IMR-90 (cell line): ENCODE measurements at regions not wholly inside any gene's neighbourhood (a gene's known extent, or its start where the extent isn't known, plus 50 kb on each side); places are given as distances from the start of the nearest gene placed in this dataset.

Source experiments
- CEBPB ChIP-seq: IDR thresholded peaks from 2 replicates; pipeline ENCODE4 v1.6.1; 2012; ENCODE audit warnings: low read depth, low read length, improper control_type of control experiment
- CHD1 ChIP-seq: IDR thresholded peaks from 2 replicates; pipeline ENCODE4 v1.6.1; 2012; ENCODE audit warnings: low read depth, low read length, improper control_type of control experiment
- MAFK ChIP-seq: IDR thresholded peaks from 2 replicates; pipeline ENCODE4 v1.6.1; 2012; ENCODE audit warnings: low read depth, low read length, improper control_type of control experiment
- MAZ ChIP-seq: IDR thresholded peaks from 2 replicates; pipeline ENCODE4 v1.6.1; 2012; ENCODE audit warnings: low read depth, mild to moderate bottlenecking, low read length, improper control_type of control experiment, moderate library complexity, borderline replicate concordance
- NFE2L2 ChIP-seq: fragments of 150-350 bp; IDR thresholded peaks from 2 replicates; pipeline ENCODE4 v1.6.1; 2016; ENCODE audit warnings: low read depth, mild to moderate bottlenecking, low read length
- POLR2A ChIP-seq: IDR thresholded peaks from 2 replicates; pipeline ENCODE4 v1.6.1; 2012; ENCODE audit warnings: mild to moderate bottlenecking, low read depth, low read length
- RAD21 ChIP-seq: IDR thresholded peaks from 2 replicates; pipeline ENCODE4 v1.6.1; 2012; ENCODE audit warnings: low read length, improper control_type of control experiment
- RCOR1 ChIP-seq: IDR thresholded peaks from 2 replicates; pipeline ENCODE4 v1.6.1; 2012; ENCODE audit warnings: mild to moderate bottlenecking, low read length, improper control_type of control experiment; ENCODE audit not compliant: insufficient replicate concordance
- RFX5 ChIP-seq: IDR thresholded peaks from 2 replicates; pipeline ENCODE4 v1.8.0; 2012; ENCODE audit warnings: low read depth, mild to moderate bottlenecking, low read length, moderate library complexity
- SMC3 ChIP-seq: fragments of 150-350 bp; IDR thresholded peaks from 2 replicates; pipeline ENCODE4 v1.6.1; 2016; ENCODE audit warnings: low read depth, mild to moderate bottlenecking, antibody characterized with exemption, low read length, moderate library complexity
- TF ChIP-seq, protein P1 (sequence below): conservative IDR thresholded peaks from 2 replicates; pipeline ENCODE4 v1.5.1; 2012; ENCODE audit warnings: mild to moderate bottlenecking, low read depth, low read length, improper control_type of control experiment
- TF ChIP-seq, protein P2 (sequence below): fragments of 150-350 bp; IDR thresholded peaks from 2 replicates; pipeline ENCODE4 v1.6.1; 2016; ENCODE audit warnings: low read depth, mild to moderate bottlenecking, low read length, moderate library complexity, borderline replicate concordance
- TF ChIP-seq, protein P3 (sequence below): fragments of 150-350 bp; IDR thresholded peaks from 2 replicates; pipeline ENCODE4 v1.6.1; 2017; ENCODE audit warnings: mild to moderate bottlenecking, antibody characterized with exemption, low read length, low read depth

DNA sequence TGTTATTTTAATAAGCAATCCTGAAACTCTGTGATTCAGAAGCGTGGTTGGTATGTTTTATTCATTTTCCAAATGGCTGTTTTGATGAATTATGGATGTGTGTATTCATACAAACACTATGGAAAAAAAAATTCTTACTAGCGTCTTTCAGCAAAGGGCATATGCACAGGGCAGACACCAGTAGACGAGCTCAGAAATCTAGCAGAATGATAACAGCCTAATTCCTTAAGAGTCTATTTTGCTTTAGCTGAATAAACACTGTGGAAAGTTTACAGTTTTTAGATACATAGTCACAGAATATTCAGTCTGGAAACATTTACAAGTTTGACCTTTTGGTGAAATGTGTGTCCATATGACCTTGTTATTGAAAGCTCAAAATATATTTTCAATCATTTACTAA is 418.8 kb upstream of the LUZP2 start:
- TF ChIP-seq SMC3 (no peak), POLR2A (no peak), CEBPB (no peak), RCOR1 (no peak), MAZ (no peak), CHD1 (no peak), MAFK (no peak), RAD21 (no peak), RFX5 (no peak), NFE2L2 (no peak)
- TF ChIP-seq, protein P1, sequence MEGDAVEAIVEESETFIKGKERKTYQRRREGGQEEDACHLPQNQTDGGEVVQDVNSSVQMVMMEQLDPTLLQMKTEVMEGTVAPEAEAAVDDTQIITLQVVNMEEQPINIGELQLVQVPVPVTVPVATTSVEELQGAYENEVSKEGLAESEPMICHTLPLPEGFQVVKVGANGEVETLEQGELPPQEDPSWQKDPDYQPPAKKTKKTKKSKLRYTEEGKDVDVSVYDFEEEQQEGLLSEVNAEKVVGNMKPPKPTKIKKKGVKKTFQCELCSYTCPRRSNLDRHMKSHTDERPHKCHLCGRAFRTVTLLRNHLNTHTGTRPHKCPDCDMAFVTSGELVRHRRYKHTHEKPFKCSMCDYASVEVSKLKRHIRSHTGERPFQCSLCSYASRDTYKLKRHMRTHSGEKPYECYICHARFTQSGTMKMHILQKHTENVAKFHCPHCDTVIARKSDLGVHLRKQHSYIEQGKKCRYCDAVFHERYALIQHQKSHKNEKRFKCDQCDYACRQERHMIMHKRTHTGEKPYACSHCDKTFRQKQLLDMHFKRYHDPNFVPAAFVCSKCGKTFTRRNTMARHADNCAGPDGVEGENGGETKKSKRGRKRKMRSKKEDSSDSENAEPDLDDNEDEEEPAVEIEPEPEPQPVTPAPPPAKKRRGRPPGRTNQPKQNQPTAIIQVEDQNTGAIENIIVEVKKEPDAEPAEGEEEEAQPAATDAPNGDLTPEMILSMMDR: no peak
- TF ChIP-seq, protein P2, sequence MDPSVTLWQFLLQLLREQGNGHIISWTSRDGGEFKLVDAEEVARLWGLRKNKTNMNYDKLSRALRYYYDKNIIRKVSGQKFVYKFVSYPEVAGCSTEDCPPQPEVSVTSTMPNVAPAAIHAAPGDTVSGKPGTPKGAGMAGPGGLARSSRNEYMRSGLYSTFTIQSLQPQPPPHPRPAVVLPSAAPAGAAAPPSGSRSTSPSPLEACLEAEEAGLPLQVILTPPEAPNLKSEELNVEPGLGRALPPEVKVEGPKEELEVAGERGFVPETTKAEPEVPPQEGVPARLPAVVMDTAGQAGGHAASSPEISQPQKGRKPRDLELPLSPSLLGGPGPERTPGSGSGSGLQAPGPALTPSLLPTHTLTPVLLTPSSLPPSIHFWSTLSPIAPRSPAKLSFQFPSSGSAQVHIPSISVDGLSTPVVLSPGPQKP: no peak
- TF ChIP-seq, protein P3, sequence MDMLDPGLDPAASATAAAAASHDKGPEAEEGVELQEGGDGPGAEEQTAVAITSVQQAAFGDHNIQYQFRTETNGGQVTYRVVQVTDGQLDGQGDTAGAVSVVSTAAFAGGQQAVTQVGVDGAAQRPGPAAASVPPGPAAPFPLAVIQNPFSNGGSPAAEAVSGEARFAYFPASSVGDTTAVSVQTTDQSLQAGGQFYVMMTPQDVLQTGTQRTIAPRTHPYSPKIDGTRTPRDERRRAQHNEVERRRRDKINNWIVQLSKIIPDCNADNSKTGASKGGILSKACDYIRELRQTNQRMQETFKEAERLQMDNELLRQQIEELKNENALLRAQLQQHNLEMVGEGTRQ: no peak
